ENCODE measurements at regions not wholly inside any gene's neighbourhood (a gene's known extent, or its start where the extent isn't known, plus 50 kb on each side); places are given as distances from the start of the nearest gene placed in this dataset.

DNA sequence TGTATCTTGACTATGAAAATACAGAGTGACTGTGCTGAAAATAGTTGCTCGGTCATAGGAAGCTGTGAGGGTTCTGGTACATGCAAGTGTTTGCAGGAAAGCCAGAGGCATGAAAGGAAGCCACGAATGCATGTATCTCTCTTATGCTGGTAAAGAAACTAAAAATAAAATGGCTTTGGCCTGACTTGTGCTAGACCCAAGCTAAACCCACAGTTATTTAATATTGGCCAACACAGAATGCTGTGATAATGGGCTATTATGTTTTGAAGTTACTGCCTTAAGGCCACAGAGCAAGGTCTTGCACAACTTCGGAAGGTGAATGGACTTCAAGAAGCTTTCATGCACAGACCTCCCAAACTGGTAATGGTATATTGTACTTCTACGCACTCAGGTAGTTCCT, 518.2 kb upstream of the HTR2A start:
- Histone ChIP-seq H3K36me3 (ENCODE audit: insufficient read depth in 1 of 2, low read depth in 1 of 2) (no peaks in the 10 kb centered on the region), H3K27me3 (ENCODE audit: insufficient read depth in 3 of 3, low read length in 2 of 3) (no peaks in the 10 kb centered on the region), H3K4me1 (no peaks in the 10 kb centered on the region), H3K4me3 (no peak overlapping the region), H3K9me3 (no peaks in the 10 kb centered on the region), H3K27ac (no peak overlapping the region)
- WGBS, 3 donors: 82 to 88% (median 83%) methylated on average over 4 of the region's 4 CpGs
- ATAC-seq: no peak
- no peak for DNase-seq
- TF ChIP-seq, protein P1, sequence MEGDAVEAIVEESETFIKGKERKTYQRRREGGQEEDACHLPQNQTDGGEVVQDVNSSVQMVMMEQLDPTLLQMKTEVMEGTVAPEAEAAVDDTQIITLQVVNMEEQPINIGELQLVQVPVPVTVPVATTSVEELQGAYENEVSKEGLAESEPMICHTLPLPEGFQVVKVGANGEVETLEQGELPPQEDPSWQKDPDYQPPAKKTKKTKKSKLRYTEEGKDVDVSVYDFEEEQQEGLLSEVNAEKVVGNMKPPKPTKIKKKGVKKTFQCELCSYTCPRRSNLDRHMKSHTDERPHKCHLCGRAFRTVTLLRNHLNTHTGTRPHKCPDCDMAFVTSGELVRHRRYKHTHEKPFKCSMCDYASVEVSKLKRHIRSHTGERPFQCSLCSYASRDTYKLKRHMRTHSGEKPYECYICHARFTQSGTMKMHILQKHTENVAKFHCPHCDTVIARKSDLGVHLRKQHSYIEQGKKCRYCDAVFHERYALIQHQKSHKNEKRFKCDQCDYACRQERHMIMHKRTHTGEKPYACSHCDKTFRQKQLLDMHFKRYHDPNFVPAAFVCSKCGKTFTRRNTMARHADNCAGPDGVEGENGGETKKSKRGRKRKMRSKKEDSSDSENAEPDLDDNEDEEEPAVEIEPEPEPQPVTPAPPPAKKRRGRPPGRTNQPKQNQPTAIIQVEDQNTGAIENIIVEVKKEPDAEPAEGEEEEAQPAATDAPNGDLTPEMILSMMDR (IDR thresholded peaks at IDR 0.05): no peak
- intact Hi-C loops (cut with DNase I): no loop called here

DNA sequence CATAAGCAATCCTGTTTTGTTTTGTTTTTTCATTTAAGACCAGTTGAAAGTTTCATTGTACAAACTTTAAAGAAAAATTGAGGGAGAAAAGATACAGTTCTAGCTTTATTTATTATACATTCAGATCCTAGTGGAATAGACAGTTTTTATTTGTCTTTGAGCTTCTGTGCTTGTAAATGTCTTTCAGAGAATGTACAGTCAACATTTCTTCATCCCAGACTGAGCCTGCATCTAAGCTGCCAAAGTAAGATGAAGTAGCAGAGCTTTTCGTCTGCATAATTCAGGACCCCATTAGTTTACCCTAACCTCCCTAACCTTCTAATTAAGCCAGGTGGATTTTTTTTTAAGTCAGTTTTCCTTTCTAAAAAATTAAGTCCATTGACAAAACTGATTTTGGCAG, 516.7 kb upstream of the HTR2A start:
- H3K27ac ChIP-seq: no peak overlapping the region
- no peak for DNase-seq
- H3K36me3 ChIP-seq (ENCODE audit: insufficient read depth in 1 of 2, low read depth in 1 of 2): no peaks in the 10 kb centered on the region
- no peak overlapping the region for H3K4me3 ChIP-seq
- H3K9me3 ChIP-seq: no peaks in the 10 kb centered on the region
- ATAC-seq: no peak
- H3K27me3 ChIP-seq (ENCODE audit: insufficient read depth in 3 of 3, low read length in 2 of 3): no peaks in the 10 kb centered on the region
- WGBS, 3 donors: 50 to 65% (median 59%) methylated on average over 1 of the region's 1 CpG
- intact Hi-C loops (cut with DNase I): no loop called here
- no peaks in the 10 kb centered on the region for H3K4me1 ChIP-seq
- TF ChIP-seq, protein P1 (IDR thresholded peaks at IDR 0.05): no peak

DNA sequence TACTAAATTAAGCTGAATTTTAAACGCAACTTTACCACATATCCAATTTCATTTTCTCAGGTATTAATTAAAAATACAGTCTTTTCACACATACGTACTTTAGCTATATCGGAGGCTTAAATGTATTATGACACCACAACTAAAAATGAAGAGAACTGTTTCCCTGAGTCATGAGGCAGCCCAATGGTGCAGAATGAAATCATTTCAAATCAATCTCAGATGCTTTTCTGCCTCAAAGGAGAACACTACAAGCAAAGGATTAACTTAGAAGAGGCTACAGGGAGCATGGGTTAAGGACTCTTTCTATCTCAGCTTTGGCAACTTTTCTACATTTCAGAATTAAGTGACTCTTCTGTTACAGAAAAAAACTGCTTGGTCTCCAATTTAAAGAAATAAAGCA, 516.3 kb upstream of the HTR2A start:
- WGBS, 3 donors: 72 to 84% (median 80%) methylated on average over 3 of the region's 3 CpGs
- intact Hi-C loops (cut with DNase I): no loop called here
- H3K9me3 ChIP-seq: no peaks in the 10 kb centered on the region

DNA sequence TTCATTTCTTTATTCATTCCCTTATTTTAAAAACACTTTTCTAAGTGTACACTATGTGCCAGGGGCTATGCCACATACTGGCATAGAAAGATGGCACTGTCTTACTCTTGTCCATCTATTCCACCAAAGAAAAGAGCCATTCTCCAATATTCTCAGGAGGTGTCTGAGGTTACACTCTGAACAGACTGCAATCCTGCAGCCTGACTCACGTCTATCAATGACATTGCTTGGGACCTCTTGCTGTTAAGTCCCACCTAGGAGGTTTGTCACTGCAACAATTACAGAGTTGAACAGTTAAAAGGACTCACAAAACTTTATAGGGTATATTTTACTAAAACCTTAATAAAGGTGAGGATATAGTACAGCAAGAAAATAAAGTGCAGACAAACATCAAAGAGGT, 512.9 kb upstream of the HTR2A start:
- WGBS, 3 donors: 55 to 69% (median 56%) methylated on average over 1 of the region's 1 CpG
- Histone ChIP-seq H3K4me1 (no peaks in the 10 kb centered on the region), H3K4me3 (no peak overlapping the region), H3K9me3 (no peaks in the 10 kb centered on the region), H3K36me3 (ENCODE audit: insufficient read depth in 1 of 2, low read depth in 1 of 2) (no peaks in the 10 kb centered on the region), H3K27ac (no peak overlapping the region), H3K27me3 (ENCODE audit: insufficient read depth in 3 of 3, low read length in 2 of 3) (no peaks in the 10 kb centered on the region)
- DNase-seq (no peak), ATAC-seq (no peak)
- intact Hi-C loops (cut with DNase I): no loop called here
- TF ChIP-seq, protein P1 (IDR thresholded peaks at IDR 0.05): no peak

More for the DNA sequence above, 516.3 kb upstream of the HTR2A start:
- no peak for DNase-seq
- Histone ChIP-seq H3K27ac (no peak overlapping the region), H3K4me1 (no peaks in the 10 kb centered on the region), H3K27me3 (ENCODE audit: insufficient read depth in 3 of 3, low read length in 2 of 3) (no peaks in the 10 kb centered on the region), H3K4me3 (no peak overlapping the region), H3K36me3 (ENCODE audit: insufficient read depth in 1 of 2, low read depth in 1 of 2) (no peaks in the 10 kb centered on the region)
- ATAC-seq: no peak
- TF ChIP-seq, protein P1 (IDR thresholded peaks at IDR 0.05): no peak

DNA sequence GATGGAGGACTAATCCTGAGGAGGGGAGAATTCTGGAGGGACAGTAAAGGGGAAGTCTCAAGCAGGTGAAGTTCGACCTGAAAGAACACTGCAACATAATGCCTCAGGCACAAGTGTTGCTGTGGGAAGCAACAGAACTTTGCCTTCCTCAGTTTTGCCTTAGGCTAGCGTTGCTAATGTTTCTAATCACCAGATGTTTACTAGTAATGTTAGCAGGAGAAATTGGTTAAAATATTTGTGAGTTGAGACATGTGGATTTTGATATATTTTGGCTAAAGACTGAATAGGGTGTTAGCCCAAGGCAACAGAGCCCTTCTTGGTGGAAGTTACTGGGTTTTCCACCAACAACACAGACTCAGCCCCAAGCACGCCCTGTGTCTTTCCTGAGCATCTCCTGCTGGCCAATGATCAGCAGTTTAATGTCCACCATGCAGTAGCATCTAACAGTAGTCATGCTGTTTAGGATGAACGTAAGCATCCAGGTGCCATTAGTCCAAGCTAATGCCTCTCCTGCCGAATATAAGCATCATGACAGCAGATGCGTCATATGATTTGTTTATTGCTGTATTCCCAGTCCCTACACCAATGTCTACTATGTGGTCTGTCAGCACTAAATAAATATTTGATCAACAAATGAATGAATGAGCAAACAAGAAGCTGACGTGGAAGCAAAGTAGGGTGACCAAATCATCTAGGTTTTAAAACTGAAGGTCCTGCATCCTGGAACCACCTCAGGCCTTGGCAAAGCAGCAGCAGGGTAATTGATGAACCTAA, 511.9 kb upstream of the HTR2A start:
- WGBS, 3 donors: 68 to 74% (median 73%) methylated on average over 7 of the region's 7 CpGs
- ATAC-seq: no peak
- intact Hi-C loops (cut with DNase I): no loop called here

More for the DNA sequence above, 511.9 kb upstream of the HTR2A start:
- Histone ChIP-seq H3K4me3 (no peak overlapping the region), H3K36me3 (ENCODE audit: insufficient read depth in 1 of 2, low read depth in 1 of 2) (no peaks in the 10 kb centered on the region), H3K27ac (no peak overlapping the region), H3K4me1 (no peaks in the 10 kb centered on the region), H3K9me3 (no peaks in the 10 kb centered on the region), H3K27me3 (ENCODE audit: insufficient read depth in 3 of 3, low read length in 2 of 3) (no peaks in the 10 kb centered on the region)
- no peak for DNase-seq
- TF ChIP-seq, protein P1 (IDR thresholded peaks at IDR 0.05): no peak

All from psoas muscle (tissue), 7 donors.